A673 (cell line): ENCODE measurements at regions not wholly inside any gene's neighbourhood (a gene's known extent, or its start where the extent isn't known, plus 50 kb on each side); places are given as distances from the start of the nearest gene placed in this dataset.

Source experiments
- BruUV-seq: library from RNA; stranded (reverse); fragments of 400-500 nt; replicated peaks from 2 replicates; lab custom pipeline; 2021; lab: Mats Ljungman, UMichigan
- CTCF ChIA-PET: fragments of 300-600 bp; sonication (Branson Sonifier 250); formaldehyde crosslinking; loops from one replicate; lab custom pipeline; 2022; ENCODE audit warnings: antibody characterized with exemption; lab: Charles Lee
- POLR2A ChIA-PET: fragments of 300-600 bp; sonication (Branson Sonifier 250); formaldehyde crosslinking; loops from one replicate; lab custom pipeline; 2022; ENCODE audit warnings: antibody characterized with exemption; ENCODE audit not compliant: low non-redundant PET; lab: Charles Lee
- DNase-seq: peaks from one replicate; pipeline ENCODE4 v3.0.0-alpha.2; 2015; ENCODE audit warnings: low spot score
- H3K27ac ChIP-seq: fragments of 200-600 bp; sonication (generic); 2 replicates; pipeline ENCODE4 v1.5.1; 2016; ENCODE audit warnings: mixed run types, low read depth, mild to moderate bottlenecking, mixed read lengths, antibody characterized with exemption, low read length; ENCODE audit not compliant: poor library complexity, severe bottlenecking
- H3K27me3 ChIP-seq: fragments of 200-600 bp; sonication (generic); replicated peaks from 2 replicates; pipeline ENCODE4 v1.6.1; 2017; ENCODE audit warnings: mixed run types, low read depth, mild to moderate bottlenecking, mixed read lengths, antibody characterized with exemption, low read length; ENCODE audit not compliant: insufficient read depth, poor library complexity
- H3K36me3 ChIP-seq: fragments of 200-600 bp; sonication (generic); 2 replicates; pipeline ENCODE4 v1.6.1; 2016; ENCODE audit warnings: mixed run types, mild to moderate bottlenecking, mixed read lengths, antibody characterized with exemption, low read length; ENCODE audit not compliant: insufficient read depth, poor library complexity, severe bottlenecking
- H3K4me1 ChIP-seq: fragments of 200-600 bp; sonication (generic); 2 replicates; pipeline ENCODE4 v1.6.1; 2017; ENCODE audit warnings: mixed run types, mild to moderate bottlenecking, mixed read lengths, antibody characterized with exemption, low read length; ENCODE audit not compliant: insufficient read depth, poor library complexity, severe bottlenecking
- H3K4me3 ChIP-seq: fragments of 200-600 bp; sonication (generic); 2 replicates; pipeline ENCODE4 v1.5.1; 2016; ENCODE audit warnings: low read depth, mixed run types, mild to moderate bottlenecking, mixed read lengths, low read length; ENCODE audit not compliant: poor library complexity, severe bottlenecking
- H3K9me3 ChIP-seq: fragments of 200-600 bp; sonication (generic); 2 replicates; pipeline ENCODE4 v1.6.1; 2016; ENCODE audit warnings: mixed run types, low read depth, mild to moderate bottlenecking, mixed read lengths, antibody characterized with exemption, low read length; ENCODE audit not compliant: poor library complexity, severe bottlenecking
- CTCF ChIP-seq: fragments of 300-800, 200-600 bp; sonication (generic); conservative IDR thresholded peaks from 2 replicates; pipeline ENCODE4 v1.5.1; 2017; ENCODE audit warnings: low read depth, mild to moderate bottlenecking, antibody characterized with exemption, low read length, moderate library complexity, mixed read lengths
- EZH2 ChIP-seq: fragments of 200-600 bp; sonication (generic); IDR thresholded peaks from 2 replicates; pipeline ENCODE4 v1.6.1; 2017; ENCODE audit warnings: borderline replicate concordance, low read depth, mild to moderate bottlenecking, mixed read lengths, antibody characterized with exemption, low read length; ENCODE audit not compliant: poor library complexity, severe bottlenecking
- intact Hi-C: fragments of 100-400 bp; cut with micrococcal nuclease; formaldehyde crosslinking; loops from one replicate; pipeline ENCODE4 v1.10.0; 2022; ENCODE audit not compliant: unreplicated experiment

- DNase-seq, result no peak
- H3K9me3 ChIP-seq, result peaks cover 3% of the 10 kb centered on the region
- POLR2A ChIA-PET, result no interaction called here
- no peaks in the 10 kb centered on the region for H3K4me1 ChIP-seq
- CTCF ChIA-PET, result no interaction called here
- H3K27me3 ChIP-seq, result no peaks in the 10 kb centered on the region
- H3K27ac ChIP-seq, result no peak overlapping the region
- H3K36me3 ChIP-seq, result no peaks in the 10 kb centered on the region
- intact Hi-C loops, result no loop called here
- H3K4me3 ChIP-seq, result no peak overlapping the region
- no TSS peak for BruUV-seq
- no peak for TF ChIP-seq EZH2
- no peak for TF ChIP-seq CTCF
Observed at GRCh38 chr13:83536153-83536552, 346.1 kb downstream of the SLITRK1 start.

- DNase-seq, result no peak
- Histone ChIP-seq H3K36me3 (no peaks in the 10 kb centered on the region), H3K27me3 (no peaks in the 10 kb centered on the region), H3K4me3 (no peak overlapping the region), H3K9me3 (no peaks in the 10 kb centered on the region), H3K4me1 (no peaks in the 10 kb centered on the region), H3K27ac (no peak overlapping the region)
- intact Hi-C loops, result no loop called here
- TF ChIP-seq CTCF, result no peak
- no peak for TF ChIP-seq EZH2
- ChIA-PET CTCF (no interaction called here), POLR2A (no interaction called here)
- no TSS peak for BruUV-seq
Observed at GRCh38 chr13:83532809-83533208, 349.5 kb downstream of the SLITRK1 start.

- Histone ChIP-seq H3K4me3 (no peak overlapping the region), H3K9me3 (no peaks in the 10 kb centered on the region), H3K36me3 (no peaks in the 10 kb centered on the region), H3K4me1 (no peaks in the 10 kb centered on the region), H3K27ac (no peak overlapping the region), H3K27me3 (no peaks in the 10 kb centered on the region)
- TF ChIP-seq CTCF, result no peak
- no peak for TF ChIP-seq EZH2
- CTCF ChIA-PET, result no interaction called here
- POLR2A ChIA-PET, result no interaction called here
- intact Hi-C loops, result no loop called here
- BruUV-seq, result no TSS peak
- no peak for DNase-seq
Observed at GRCh38 chr13:83531022-83531421, 351.3 kb downstream of the SLITRK1 start.
